Omental fat pad (tissue), 3 donors: ENCODE measurements at regions not wholly inside any gene's neighbourhood (a gene's known extent, or its start where the extent isn't known, plus 50 kb on each side); places are given as distances from the start of the nearest gene placed in this dataset.

ENCODE experiments used
- ATAC-seq: fragments of 150-250 bp; one replicate; pipeline ENCODE4 v1.9.1; 2016; ENCODE audit warnings: mild to moderate bottlenecking, moderate library complexity; ENCODE audit not compliant: low FRiP score
- DNase-seq: peaks from one replicate; pipeline ENCODE4 v3.0.0-alpha.2; 2019; ENCODE audit warnings: low spot score
- CTCF ChIP-seq, 3 donors: fragments of 450-650 bp; IDR thresholded peaks; one replicate each; pipeline ENCODE4 v1.5.1; 2016 to 2017; ENCODE audit warnings: antibody characterized with exemption in 3 of 3, mild to moderate bottlenecking in 3 of 3, moderate library complexity in 2 of 3

GRCh38 chr7:47191876-47192291 lies 390.0 kb downstream of the TNS3 start:
- DNase-seq, result no peak
- no peak for TF ChIP-seq CTCF (IDR thresholded peaks at IDR 0.05)

GRCh38 chr7:47191316-47191715 lies 390.6 kb downstream of the TNS3 start:
- ATAC-seq, result no peak

More at GRCh38 chr7:47191876-47192291, 390.0 kb downstream of the TNS3 start:
- no peak for ATAC-seq

DNA sequence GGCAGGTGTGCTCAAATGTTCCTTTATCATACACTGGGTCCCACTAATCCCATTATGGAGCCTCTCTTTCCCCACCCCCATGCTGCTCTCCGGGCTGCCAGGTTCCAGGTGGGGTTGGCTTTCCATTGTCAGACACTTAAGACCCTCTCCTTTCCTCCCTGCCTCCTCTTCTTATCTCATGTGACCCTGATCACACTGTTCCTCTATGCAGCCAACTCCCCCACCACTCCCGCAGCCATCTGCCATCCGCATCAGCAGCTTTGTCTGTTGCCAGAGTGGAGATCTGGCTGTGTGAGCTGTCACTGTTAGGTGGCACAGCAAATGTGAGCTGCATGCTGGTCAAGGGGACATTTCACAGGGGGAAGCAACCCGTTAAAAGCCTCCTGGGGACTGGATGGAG lies 391.4 kb downstream of the TNS3 start:
- no peak for TF ChIP-seq CTCF (IDR thresholded peaks at IDR 0.05)
- no peak for ATAC-seq
- DNase-seq, result no peak

More at GRCh38 chr7:47191316-47191715, 390.6 kb downstream of the TNS3 start:
- DNase-seq, result no peak
- no peak for TF ChIP-seq CTCF (IDR thresholded peaks at IDR 0.05)

GRCh38 chr7:47188653-47189315 lies 393.1 kb downstream of the TNS3 start:
- no peak for DNase-seq
- no peak for TF ChIP-seq CTCF (IDR thresholded peaks at IDR 0.05)
- no peak for ATAC-seq

DNA sequence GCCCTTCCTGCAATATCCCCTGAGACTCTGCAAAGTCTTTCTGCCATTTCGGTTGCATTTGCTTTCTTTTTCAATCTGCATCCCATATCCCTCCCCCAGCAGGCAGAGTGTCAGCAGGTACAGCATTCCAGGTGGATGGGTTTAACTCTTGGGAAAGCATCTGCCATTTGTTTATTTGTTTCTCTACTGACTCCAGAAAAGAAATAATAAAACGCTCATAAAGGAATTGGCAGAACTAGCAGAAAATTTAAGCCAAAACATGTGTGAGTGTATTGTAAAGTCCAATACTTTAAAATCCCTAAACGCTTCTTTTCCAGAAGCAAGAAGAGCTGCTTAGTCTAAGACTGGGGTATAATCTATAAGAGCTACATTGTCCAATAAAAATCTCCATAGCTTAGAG lies 393.8 kb downstream of the TNS3 start:
- DNase-seq (no peak), ATAC-seq (no peak)
- TF ChIP-seq CTCF (IDR thresholded peaks at IDR 0.05), result no peak

- TF ChIP-seq CTCF (IDR thresholded peaks at IDR 0.05), result no peak
- ATAC-seq (no peak), DNase-seq (no peak)
Observed at GRCh38 chr7:47186316-47186715, 395.6 kb downstream of the TNS3 start.

DNA sequence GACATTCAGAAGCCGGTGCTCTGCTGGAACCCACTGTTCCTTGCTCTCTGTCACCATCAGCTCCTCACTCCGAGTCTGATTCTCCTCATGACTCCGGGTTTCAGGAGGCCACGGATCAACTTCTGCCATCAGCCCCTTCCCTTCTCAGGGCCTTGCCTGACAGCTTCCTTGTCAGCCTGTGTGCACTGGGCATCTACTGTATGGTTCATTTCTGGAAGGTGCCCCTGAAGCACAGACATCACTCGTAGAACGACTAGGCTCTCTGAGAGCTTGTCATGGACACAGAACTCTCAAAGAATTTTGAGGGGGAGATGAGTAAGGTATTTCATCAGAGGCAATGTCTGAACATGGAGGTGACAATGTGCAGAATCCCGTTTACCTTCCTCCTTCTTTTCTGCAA lies 396.1 kb downstream of the TNS3 start:
- no peak for ATAC-seq

More for the DNA sequence above, 396.1 kb downstream of the TNS3 start:
- TF ChIP-seq CTCF (IDR thresholded peaks at IDR 0.05), result no peak
- no peak for DNase-seq
